ENCODE measurements at regions not wholly inside any gene's neighbourhood (a gene's known extent, or its start where the extent isn't known, plus 50 kb on each side); places are given as distances from the start of the nearest gene placed in this dataset.
"Not testable (repeated sequence)": the region's sequence is repeated elsewhere in the genome, so short reads cannot be mapped to it uniquely, and the experiment has no call there.

GRCh38 chr7:150141525-150142345 is 181.4 kb upstream of the LRRC61 start:
- not testable (repeated sequence) for TF ChIP-seq BRCA1 (IDR thresholded peaks at IDR 0.05; ENCODE audit: low read depth, low read length); CTCF (IDR thresholded peaks at IDR 0.05; ENCODE audit: control extremely low read depth in 1 of 3, insufficient read depth in 1 of 3, low read depth in 1 of 3, low read length in 3 of 3); EP300 (IDR thresholded peaks at IDR 0.05; ENCODE audit: borderline replicate concordance in 1 of 2, low read depth in 2 of 2, low read length in 2 of 2); CHD2 (IDR thresholded peaks at IDR 0.05; ENCODE audit: low read length); POLR2AphosphoS5 (IDR thresholded peaks at IDR 0.05; ENCODE audit: low read depth, low read length); FOSL1 (IDR thresholded peaks at IDR 0.05; ENCODE audit: insufficient read depth, low read depth, low read length); MAX (IDR thresholded peaks at IDR 0.05); RAD21 (IDR thresholded peaks at IDR 0.05 in 1 of 2, conservative IDR thresholded peaks at IDR 0.05 in 1 of 2; ENCODE audit: low read depth in 2 of 2, low read length in 2 of 2); ATF3 (IDR thresholded peaks at IDR 0.05; ENCODE audit: insufficient read depth, low read depth, low read length); SRF (IDR thresholded peaks at IDR 0.05; ENCODE audit: low read depth, low read length); EZH2 (IDR thresholded peaks at IDR 0.05; ENCODE audit: low read depth, low read length, severe bottlenecking); TAF1 (IDR thresholded peaks at IDR 0.05; ENCODE audit: low read depth, low read length); CBX5 (IDR thresholded peaks at IDR 0.05; ENCODE audit: low read depth, low read length); RFX5 (IDR thresholded peaks at IDR 0.05; ENCODE audit: borderline replicate concordance, low read depth, low read length)
